ENCODE measurements at regions not wholly inside any gene's neighbourhood (a gene's known extent, or its start where the extent isn't known, plus 50 kb on each side); places are given as distances from the start of the nearest gene placed in this dataset.

DNA sequence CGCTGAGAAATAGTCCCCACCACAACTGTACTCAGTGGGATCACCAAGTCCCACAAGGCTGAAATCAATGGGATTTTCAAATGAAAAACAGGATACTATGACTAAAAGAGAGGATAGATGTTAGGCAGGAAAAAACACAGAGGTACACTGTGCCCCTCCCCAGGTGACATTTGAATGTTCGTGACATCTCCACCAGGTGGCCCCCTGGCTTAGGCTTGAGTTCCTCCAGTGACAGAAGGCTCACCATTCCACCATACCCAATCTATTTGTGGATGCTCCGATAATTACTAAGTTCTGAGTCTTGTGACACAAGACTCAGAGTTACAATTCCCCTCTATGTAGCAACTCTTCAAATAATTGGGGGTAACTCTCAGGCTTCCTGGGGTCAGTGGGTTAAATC lies 77.5 kb upstream of the KCNMA1 start:
- TF ChIP-seq NANOG (IDR thresholded peaks at IDR 0.05; ENCODE audit: borderline replicate concordance), result no peak
- no peak for TF ChIP-seq JUNB (IDR thresholded peaks at IDR 0.05; ENCODE audit: unreplicated experiment)
- TF ChIP-seq, protein P1, sequence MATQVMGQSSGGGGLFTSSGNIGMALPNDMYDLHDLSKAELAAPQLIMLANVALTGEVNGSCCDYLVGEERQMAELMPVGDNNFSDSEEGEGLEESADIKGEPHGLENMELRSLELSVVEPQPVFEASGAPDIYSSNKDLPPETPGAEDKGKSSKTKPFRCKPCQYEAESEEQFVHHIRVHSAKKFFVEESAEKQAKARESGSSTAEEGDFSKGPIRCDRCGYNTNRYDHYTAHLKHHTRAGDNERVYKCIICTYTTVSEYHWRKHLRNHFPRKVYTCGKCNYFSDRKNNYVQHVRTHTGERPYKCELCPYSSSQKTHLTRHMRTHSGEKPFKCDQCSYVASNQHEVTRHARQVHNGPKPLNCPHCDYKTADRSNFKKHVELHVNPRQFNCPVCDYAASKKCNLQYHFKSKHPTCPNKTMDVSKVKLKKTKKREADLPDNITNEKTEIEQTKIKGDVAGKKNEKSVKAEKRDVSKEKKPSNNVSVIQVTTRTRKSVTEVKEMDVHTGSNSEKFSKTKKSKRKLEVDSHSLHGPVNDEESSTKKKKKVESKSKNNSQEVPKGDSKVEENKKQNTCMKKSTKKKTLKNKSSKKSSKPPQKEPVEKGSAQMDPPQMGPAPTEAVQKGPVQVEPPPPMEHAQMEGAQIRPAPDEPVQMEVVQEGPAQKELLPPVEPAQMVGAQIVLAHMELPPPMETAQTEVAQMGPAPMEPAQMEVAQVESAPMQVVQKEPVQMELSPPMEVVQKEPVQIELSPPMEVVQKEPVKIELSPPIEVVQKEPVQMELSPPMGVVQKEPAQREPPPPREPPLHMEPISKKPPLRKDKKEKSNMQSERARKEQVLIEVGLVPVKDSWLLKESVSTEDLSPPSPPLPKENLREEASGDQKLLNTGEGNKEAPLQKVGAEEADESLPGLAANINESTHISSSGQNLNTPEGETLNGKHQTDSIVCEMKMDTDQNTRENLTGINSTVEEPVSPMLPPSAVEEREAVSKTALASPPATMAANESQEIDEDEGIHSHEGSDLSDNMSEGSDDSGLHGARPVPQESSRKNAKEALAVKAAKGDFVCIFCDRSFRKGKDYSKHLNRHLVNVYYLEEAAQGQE (IDR thresholded peaks at IDR 0.05; ENCODE audit: unreplicated experiment), result no peak
- TF ChIP-seq EZH2phosphoT487 (IDR thresholded peaks at IDR 0.05; ENCODE audit: unreplicated experiment), result no peak
- TF ChIP-seq, protein P2, sequence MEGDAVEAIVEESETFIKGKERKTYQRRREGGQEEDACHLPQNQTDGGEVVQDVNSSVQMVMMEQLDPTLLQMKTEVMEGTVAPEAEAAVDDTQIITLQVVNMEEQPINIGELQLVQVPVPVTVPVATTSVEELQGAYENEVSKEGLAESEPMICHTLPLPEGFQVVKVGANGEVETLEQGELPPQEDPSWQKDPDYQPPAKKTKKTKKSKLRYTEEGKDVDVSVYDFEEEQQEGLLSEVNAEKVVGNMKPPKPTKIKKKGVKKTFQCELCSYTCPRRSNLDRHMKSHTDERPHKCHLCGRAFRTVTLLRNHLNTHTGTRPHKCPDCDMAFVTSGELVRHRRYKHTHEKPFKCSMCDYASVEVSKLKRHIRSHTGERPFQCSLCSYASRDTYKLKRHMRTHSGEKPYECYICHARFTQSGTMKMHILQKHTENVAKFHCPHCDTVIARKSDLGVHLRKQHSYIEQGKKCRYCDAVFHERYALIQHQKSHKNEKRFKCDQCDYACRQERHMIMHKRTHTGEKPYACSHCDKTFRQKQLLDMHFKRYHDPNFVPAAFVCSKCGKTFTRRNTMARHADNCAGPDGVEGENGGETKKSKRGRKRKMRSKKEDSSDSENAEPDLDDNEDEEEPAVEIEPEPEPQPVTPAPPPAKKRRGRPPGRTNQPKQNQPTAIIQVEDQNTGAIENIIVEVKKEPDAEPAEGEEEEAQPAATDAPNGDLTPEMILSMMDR (conservative IDR thresholded peaks at IDR 0.05; ENCODE audit: low read depth in 2 of 2), result peak; percentile 37 to 67
- no peak for TF ChIP-seq ZNF331 (CRISPR knock-in tag; IDR thresholded peaks at IDR 0.05; ENCODE audit: low read depth)

GRCh38 chr10:77713521-77714280 lies 76.1 kb upstream of the KCNMA1 start:
- Histone ChIP-seq H3K4me2 (no peak overlapping the region), H3K9me2 (ENCODE audit: insufficient read depth) (peaks cover 6% of the 10 kb centered on the region), H3K27me3 (ENCODE audit: insufficient read depth) (no peaks in the 10 kb centered on the region), H2AFZ (peak overlapping the region; percentile 94), H3K79me2 (replicated peaks; ENCODE audit: insufficient read depth) (no peaks in the 10 kb centered on the region), H3K4me1 (ENCODE audit: insufficient read depth) (peaks cover 42% of the 10 kb centered on the region), H4K20me1 (replicated peaks; ENCODE audit: insufficient read depth) (no peaks in the 10 kb centered on the region), H3F3A (replicated peaks; ENCODE audit: low read depth) (no peaks in the 10 kb centered on the region; the same call in 1 of the 2 replicates), H3K27ac (ENCODE audit: low read depth) (no peak overlapping the region), H3K4me3 (no peak overlapping the region), H3K36me3 (ENCODE audit: insufficient read depth) (no peaks in the 10 kb centered on the region; the same call in 1 of the 2 replicates)
- DNase-seq (ENCODE audit: low spot score) (no peak), ATAC-seq (no peak)
- Mint-ChIP-seq H3K9me3 (no peaks in the 10 kb centered on the region), H3K27ac (no peak overlapping the region), H3K36me3 (ENCODE audit: low read depth) (no peaks in the 10 kb centered on the region), H3K4me1 (peaks cover 43% of the 10 kb centered on the region), H3K27me3 (ENCODE audit: insufficient read depth, low read depth, poor library complexity) (peaks cover 22% of the 10 kb centered on the region), H3K4me3 (no peak overlapping the region)
- TF ChIP-seq JUNB (IDR thresholded peaks at IDR 0.05; ENCODE audit: unreplicated experiment), result no peak
- TF ChIP-seq CREB1 (CRISPR knock-in tag; IDR thresholded peaks at IDR 0.05; ENCODE audit: low read depth), result no peak

More for the DNA sequence above, 77.5 kb upstream of the KCNMA1 start:
- Histone ChIP-seq H3K27ac (ENCODE audit: low read depth) (no peak overlapping the region), H3K27me3 (ENCODE audit: insufficient read depth) (no peaks in the 10 kb centered on the region), H2AFZ (no peak overlapping the region), H3K79me2 (replicated peaks; ENCODE audit: insufficient read depth) (no peaks in the 10 kb centered on the region), H3K36me3 (ENCODE audit: insufficient read depth) (no peaks in the 10 kb centered on the region; the same call in 1 of the 2 replicates), H3K4me1 (ENCODE audit: insufficient read depth) (peaks cover 34% of the 10 kb centered on the region), H3K4me3 (no peak overlapping the region), H3K9me2 (ENCODE audit: insufficient read depth) (no peaks in the 10 kb centered on the region; the same call in 1 of the 2 replicates), H3K4me2 (no peak overlapping the region), H4K20me1 (replicated peaks; ENCODE audit: insufficient read depth) (no peaks in the 10 kb centered on the region), H3F3A (replicated peaks; ENCODE audit: low read depth) (no peaks in the 10 kb centered on the region; the same call in 1 of the 2 replicates)
- H3K27ac Mint-ChIP-seq, result no peak overlapping the region
- no peak for ATAC-seq
- H3K4me3 Mint-ChIP-seq, result no peak overlapping the region
- DNase-seq (ENCODE audit: low spot score), result peak; percentile 26
- no peaks in the 10 kb centered on the region for H3K9me3 Mint-ChIP-seq
- peaks cover 20% of the 10 kb centered on the region for H3K27me3 Mint-ChIP-seq (ENCODE audit: insufficient read depth, low read depth, poor library complexity)
- no peaks in the 10 kb centered on the region for H3K36me3 Mint-ChIP-seq (ENCODE audit: low read depth)
- H3K4me1 Mint-ChIP-seq, result peaks cover 41% of the 10 kb centered on the region

Data from GM23338 (cell line).